IPS DF 6.9 (cell line): ENCODE measurements at regions not wholly inside any gene's neighbourhood (a gene's known extent, or its start where the extent isn't known, plus 50 kb on each side); places are given as distances from the start of the nearest gene placed in this dataset.

Experiments used
- DNase-seq: peaks from one replicate; pipeline ENCODE4 v3.0.0-alpha.2; 2013; ENCODE audit warnings: low read depth, low spot score
- H3K27ac ChIP-seq: one replicate; pipeline ENCODE4 v1.5.1; 2013; ENCODE audit warnings: low read length, control low read depth
- H3K27me3 ChIP-seq: 2 replicates; pipeline ENCODE4 v1.6.1; 2013; ENCODE audit warnings: mild to moderate bottlenecking, low read length; ENCODE audit not compliant: control insufficient read depth, insufficient read depth
- H3K36me3 ChIP-seq: 2 replicates; pipeline ENCODE4 v1.6.1; 2013; ENCODE audit warnings: low read length; ENCODE audit not compliant: control insufficient read depth, insufficient read depth
- H3K4me1 ChIP-seq: 2 replicates; pipeline ENCODE4 v1.6.1; 2013; ENCODE audit warnings: low read length; ENCODE audit not compliant: control insufficient read depth, insufficient read depth
- H3K4me3 ChIP-seq: 2 replicates; pipeline ENCODE4 v1.5.1; 2013; ENCODE audit warnings: mild to moderate bottlenecking, low read length
- H3K9me3 ChIP-seq: 2 replicates; pipeline ENCODE4 v1.6.1; 2013; ENCODE audit warnings: low read length, inconsistent platforms; ENCODE audit not compliant: control insufficient read depth, insufficient read depth
- WGBS: extraction: QIAGEN DNeasy Blood & Tissue Kit; methylation state at CpG from one replicate; pipeline ENCODE4 v1.1.7; 2013; ENCODE audit warnings: mixed read lengths, missing lambda C conversion rate; ENCODE audit not compliant: insufficient read length, insufficient coverage; 5-methylcytosine and 5-hydroxymethylcytosine counted together

DNA sequence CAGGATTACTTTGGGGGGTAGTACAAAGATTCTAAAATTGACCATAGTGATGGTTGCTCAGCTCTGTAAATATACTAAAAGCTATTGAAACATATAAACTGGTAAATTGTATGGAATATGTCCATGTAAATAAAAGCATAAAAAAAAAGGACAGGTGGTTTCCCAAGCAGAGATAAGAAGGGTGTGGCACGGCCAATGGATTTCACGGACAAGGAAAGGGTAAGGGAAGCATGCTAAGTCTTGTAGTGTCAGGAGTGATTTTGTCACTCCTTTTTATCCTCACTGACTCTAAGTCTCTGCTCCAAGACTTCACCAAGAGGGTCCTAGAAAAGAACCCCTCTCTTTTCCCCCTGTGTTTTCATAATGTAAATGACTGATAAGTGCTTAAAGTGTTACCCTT is 229.2 kb downstream of the SPTSSA start:
- no peak overlapping the region for H3K27ac ChIP-seq
- DNase-seq: no peak
- H3K4me1 ChIP-seq: no peaks in the 10 kb centered on the region
- H3K36me3 ChIP-seq: no peaks in the 10 kb centered on the region
- no CpG with 5 or more reads among the region's 2 CpGs for WGBS
- H3K4me3 ChIP-seq: no peak overlapping the region
- H3K9me3 ChIP-seq: no peaks in the 10 kb centered on the region
- peaks cover 1% of the 10 kb centered on the region; the same call in 1 of the 2 replicates for H3K27me3 ChIP-seq

DNA sequence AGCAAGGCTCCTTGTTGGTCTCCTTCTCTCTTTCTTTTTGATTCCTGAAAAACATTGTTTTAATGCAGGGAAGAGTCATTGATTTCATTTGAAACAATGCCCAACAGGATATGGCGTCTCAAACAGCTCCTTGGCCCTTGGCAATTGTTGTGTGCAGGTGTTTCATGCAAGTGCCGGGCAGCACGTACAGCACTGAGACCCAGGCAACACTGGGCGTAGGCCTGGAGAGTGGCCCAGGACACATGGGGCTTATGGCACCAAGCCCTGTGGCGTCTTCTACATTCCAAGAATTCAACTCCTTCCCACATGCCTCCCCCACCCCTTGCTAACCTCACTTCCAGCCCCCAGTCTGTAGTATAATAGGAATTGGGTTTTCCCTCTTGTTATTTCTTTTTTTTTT is 230.4 kb downstream of the SPTSSA start:
- WGBS: no CpG with 5 or more reads among the region's 5 CpGs
- no peak for DNase-seq
- Histone ChIP-seq H3K9me3 (no peaks in the 10 kb centered on the region), H3K4me1 (no peaks in the 10 kb centered on the region), H3K27ac (no peak overlapping the region), H3K27me3 (peaks cover 1% of the 10 kb centered on the region; the same call in 1 of the 2 replicates), H3K4me3 (no peak overlapping the region), H3K36me3 (no peaks in the 10 kb centered on the region)

DNA sequence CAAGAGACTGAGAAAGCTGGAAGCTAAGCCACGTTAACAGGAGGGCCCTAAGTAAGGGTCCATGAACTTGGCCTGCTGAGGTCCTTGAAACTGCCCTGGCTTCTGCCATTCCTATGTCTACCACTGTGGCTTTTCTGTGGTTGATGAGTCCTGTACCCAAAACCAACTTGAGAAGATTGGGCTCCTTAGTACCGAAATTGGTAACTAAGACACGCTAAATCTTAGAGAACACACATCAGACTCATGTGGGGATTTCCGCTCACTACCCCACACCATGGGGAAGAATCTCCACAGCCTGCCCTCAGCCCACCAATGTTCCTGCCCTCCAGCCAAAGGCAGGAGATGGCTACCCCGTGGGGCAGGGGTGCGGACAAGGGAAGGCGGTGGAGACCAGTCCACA is 232.9 kb downstream of the SPTSSA start:
- Histone ChIP-seq H3K27ac (no peak overlapping the region), H3K4me1 (no peaks in the 10 kb centered on the region; the same call in 1 of the 2 replicates), H3K36me3 (no peaks in the 10 kb centered on the region), H3K9me3 (no peaks in the 10 kb centered on the region), H3K27me3 (no peaks in the 10 kb centered on the region), H3K4me3 (no peak overlapping the region)
- WGBS: no CpG with 5 or more reads among the region's 7 CpGs
- no peak for DNase-seq

- DNase-seq: no peak
- WGBS: no CpG with 5 or more reads among the region's 5 CpGs
These were observed 233.4 kb downstream of the SPTSSA start for GRCh38 chr14:34228650-34228976.

DNA sequence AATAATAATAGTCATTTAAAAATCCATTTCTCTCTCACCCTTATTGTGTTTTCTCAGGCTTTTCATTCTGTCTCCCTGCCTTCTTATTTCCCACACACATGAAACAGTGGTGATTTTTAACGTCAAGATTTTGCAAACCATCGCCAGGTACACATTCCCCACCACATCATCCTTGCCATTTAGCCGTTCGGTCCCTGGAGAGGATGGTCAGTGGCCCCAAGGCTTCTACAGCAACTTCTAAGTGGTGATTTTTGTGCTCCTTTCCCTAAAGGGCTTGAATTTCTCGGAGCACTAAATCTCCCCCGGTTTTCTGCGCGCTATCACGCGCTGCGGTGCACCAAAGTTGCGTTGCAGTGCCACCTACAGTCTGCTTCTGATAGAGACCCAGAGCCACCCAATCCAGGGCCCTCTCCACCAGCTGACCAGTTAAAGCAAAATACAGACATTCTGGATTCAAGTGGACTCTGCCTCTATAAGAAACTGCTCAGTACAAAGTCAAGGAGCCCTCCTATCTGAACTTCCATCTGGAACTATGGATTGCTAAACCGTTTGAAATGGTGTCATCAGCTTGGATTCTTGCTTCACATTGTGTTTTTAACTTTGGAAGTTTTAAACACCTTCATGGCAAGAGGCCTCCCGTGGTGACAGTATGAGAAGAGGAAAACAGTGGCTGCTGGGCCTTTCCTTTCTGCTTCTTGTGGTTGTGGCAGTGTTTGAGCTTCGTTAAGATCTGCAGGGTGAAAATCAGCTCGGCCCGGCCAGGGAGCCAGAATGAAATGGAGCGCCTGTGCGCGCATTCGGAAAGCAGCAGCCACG is 234.0 kb downstream of the SPTSSA start:
- Histone ChIP-seq H3K4me1 (no peaks in the 10 kb centered on the region; the same call in 1 of the 2 replicates), H3K9me3 (no peaks in the 10 kb centered on the region), H3K27me3 (no peaks in the 10 kb centered on the region), H3K27ac (no peak overlapping the region), H3K4me3 (no peak overlapping the region), H3K36me3 (no peaks in the 10 kb centered on the region)
- no CpG with 5 or more reads among the region's 22 CpGs for WGBS
- peak; percentile 48 for DNase-seq

More at GRCh38 chr14:34228650-34228976, 233.4 kb downstream of the SPTSSA start:
- Histone ChIP-seq H3K4me3 (no peak overlapping the region), H3K4me1 (no peaks in the 10 kb centered on the region; the same call in 1 of the 2 replicates), H3K27me3 (no peaks in the 10 kb centered on the region), H3K27ac (no peak overlapping the region), H3K9me3 (no peaks in the 10 kb centered on the region), H3K36me3 (no peaks in the 10 kb centered on the region)

DNA sequence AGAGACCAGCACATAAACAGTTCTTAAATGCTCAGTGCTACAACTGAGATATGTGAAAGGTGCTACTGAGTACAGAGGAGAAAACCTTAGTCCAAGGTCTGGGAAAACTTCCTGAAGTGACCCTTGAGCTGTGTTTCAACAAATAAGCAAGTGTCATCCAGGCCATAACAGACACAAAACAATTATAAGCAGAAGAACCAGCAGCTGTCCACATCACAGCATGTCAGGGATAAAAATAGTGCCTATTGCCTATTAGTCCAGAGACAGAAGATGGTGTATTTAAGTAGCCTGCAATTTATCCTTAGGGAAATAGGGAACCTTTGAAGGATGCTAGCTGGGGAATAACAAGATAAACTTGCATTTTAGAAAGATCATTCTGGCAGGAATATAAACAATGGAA is 237.8 kb downstream of the SPTSSA start:
- no peak overlapping the region for H3K4me3 ChIP-seq
- H3K36me3 ChIP-seq: no peaks in the 10 kb centered on the region
- DNase-seq: no peak
- no peaks in the 10 kb centered on the region for H3K27me3 ChIP-seq
- H3K9me3 ChIP-seq: no peaks in the 10 kb centered on the region
- H3K27ac ChIP-seq: no peak overlapping the region
- no peaks in the 10 kb centered on the region; the same call in 1 of the 2 replicates for H3K4me1 ChIP-seq

GRCh38 chr14:34223373-34224148 is 238.5 kb downstream of the SPTSSA start:
- WGBS: no CpG with 5 or more reads among the region's 3 CpGs

GRCh38 chr14:34222867-34223266 is 239.2 kb downstream of the SPTSSA start:
- DNase-seq: no peak
- no CpG with 5 or more reads among the region's 6 CpGs for WGBS
- Histone ChIP-seq H3K27me3 (no peaks in the 10 kb centered on the region), H3K27ac (no peak overlapping the region), H3K4me1 (no peaks in the 10 kb centered on the region; the same call in 1 of the 2 replicates), H3K36me3 (no peaks in the 10 kb centered on the region), H3K4me3 (no peak overlapping the region), H3K9me3 (no peaks in the 10 kb centered on the region)

More at GRCh38 chr14:34223373-34224148, 238.5 kb downstream of the SPTSSA start:
- Histone ChIP-seq H3K36me3 (no peaks in the 10 kb centered on the region), H3K27me3 (no peaks in the 10 kb centered on the region), H3K4me1 (no peaks in the 10 kb centered on the region; the same call in 1 of the 2 replicates), H3K9me3 (no peaks in the 10 kb centered on the region), H3K27ac (no peak overlapping the region), H3K4me3 (no peak overlapping the region)
- no peak for DNase-seq

GRCh38 chr14:34222122-34222521 is 239.9 kb downstream of the SPTSSA start:
- Histone ChIP-seq H3K36me3 (no peaks in the 10 kb centered on the region), H3K27ac (no peak overlapping the region), H3K27me3 (no peaks in the 10 kb centered on the region), H3K4me3 (no peak overlapping the region), H3K4me1 (no peaks in the 10 kb centered on the region; the same call in 1 of the 2 replicates), H3K9me3 (no peaks in the 10 kb centered on the region)
- no CpG with 5 or more reads among the region's 3 CpGs for WGBS
- no peak for DNase-seq

DNA sequence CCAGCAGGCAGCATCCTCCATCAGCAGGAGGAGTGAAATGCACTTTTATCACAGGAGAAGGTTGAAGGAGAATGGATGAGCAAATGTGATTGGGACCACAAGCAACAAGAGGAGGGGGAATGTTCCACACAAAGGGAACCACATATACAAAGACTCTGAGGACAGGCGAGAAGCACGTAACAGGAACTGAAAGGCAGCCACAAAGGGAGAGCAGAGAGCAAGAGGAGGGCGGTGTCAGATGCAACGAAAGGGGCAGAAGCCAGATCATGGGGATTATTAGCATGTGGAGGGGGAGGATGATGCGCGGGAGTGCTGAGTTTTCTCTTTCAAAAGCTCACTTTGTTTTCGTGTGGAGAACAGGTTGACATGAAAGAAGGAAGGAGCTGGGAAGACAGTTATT is 241.1 kb downstream of the SPTSSA start:
- Histone ChIP-seq H3K27me3 (no peaks in the 10 kb centered on the region), H3K4me1 (no peaks in the 10 kb centered on the region; the same call in 1 of the 2 replicates), H3K27ac (no peak overlapping the region), H3K36me3 (no peaks in the 10 kb centered on the region), H3K9me3 (no peaks in the 10 kb centered on the region), H3K4me3 (no peak overlapping the region)
- no CpG with 5 or more reads among the region's 7 CpGs for WGBS
- DNase-seq: no peak
